22Rv1 (cell line): ENCODE measurements at regions not wholly inside any gene's neighbourhood (a gene's known extent, or its start where the extent isn't known, plus 50 kb on each side); places are given as distances from the start of the nearest gene placed in this dataset.

ENCODE experiments used
- H3K27ac ChIP-seq: fragments of 450-650 bp; 2 replicates; pipeline ENCODE4 v1.5.1; 2017
- ZFX ChIP-seq: fragments of 450-650 bp; IDR thresholded peaks from 2 replicates; pipeline ENCODE4 v1.6.1; 2017; ENCODE audit warnings: antibody characterized with exemption, borderline replicate concordance
- TF ChIP-seq, protein P1 (sequence below): fragments of 450-650 bp; IDR thresholded peaks from 2 replicates; pipeline ENCODE4 v1.5.1; 2017; ENCODE audit warnings: mild to moderate bottlenecking

DNA sequence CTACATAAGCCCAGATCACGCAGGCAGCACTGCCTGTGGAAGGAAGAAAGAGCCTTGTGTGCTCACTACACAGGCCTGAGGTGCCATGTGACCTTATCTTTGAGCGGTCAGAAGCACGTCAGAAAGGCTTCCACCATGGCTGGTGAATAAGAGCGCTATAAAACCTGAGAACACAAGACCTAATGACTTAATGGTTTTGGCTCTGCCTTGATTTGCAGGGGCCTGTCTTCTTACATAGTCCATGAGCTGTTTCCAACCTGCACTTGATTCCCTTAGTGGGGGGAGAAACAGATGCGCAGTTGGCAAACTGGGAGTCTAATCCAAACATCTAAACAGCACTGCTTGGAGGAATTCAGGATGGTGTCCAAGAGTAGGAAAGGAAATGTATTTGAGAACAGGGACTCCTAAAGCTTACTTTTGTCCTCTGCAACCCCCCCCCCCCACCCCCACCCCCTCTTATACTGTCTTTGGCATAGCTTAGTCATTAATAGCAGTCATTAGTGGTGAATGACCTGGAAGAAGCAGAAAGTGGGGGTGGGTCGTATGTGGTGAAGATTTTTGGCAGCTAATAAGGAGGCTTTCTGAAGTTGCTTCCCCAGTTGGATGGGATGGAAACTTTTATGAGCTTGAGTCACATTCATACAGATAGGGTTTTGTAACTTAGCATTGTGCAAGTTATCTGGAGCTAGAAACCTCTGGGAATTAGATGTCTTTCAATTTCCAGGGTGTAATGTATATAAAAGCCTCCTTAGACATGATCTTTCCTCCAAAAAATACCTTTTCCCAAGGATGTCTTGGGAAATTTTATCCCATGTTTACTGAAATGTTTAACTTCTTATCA, 454.1 kb downstream of the MEIS1 start:
- no peak overlapping the region for H3K27ac ChIP-seq
- TF ChIP-seq, protein P1, sequence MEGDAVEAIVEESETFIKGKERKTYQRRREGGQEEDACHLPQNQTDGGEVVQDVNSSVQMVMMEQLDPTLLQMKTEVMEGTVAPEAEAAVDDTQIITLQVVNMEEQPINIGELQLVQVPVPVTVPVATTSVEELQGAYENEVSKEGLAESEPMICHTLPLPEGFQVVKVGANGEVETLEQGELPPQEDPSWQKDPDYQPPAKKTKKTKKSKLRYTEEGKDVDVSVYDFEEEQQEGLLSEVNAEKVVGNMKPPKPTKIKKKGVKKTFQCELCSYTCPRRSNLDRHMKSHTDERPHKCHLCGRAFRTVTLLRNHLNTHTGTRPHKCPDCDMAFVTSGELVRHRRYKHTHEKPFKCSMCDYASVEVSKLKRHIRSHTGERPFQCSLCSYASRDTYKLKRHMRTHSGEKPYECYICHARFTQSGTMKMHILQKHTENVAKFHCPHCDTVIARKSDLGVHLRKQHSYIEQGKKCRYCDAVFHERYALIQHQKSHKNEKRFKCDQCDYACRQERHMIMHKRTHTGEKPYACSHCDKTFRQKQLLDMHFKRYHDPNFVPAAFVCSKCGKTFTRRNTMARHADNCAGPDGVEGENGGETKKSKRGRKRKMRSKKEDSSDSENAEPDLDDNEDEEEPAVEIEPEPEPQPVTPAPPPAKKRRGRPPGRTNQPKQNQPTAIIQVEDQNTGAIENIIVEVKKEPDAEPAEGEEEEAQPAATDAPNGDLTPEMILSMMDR: no peak
- TF ChIP-seq ZFX: no peak

DNA sequence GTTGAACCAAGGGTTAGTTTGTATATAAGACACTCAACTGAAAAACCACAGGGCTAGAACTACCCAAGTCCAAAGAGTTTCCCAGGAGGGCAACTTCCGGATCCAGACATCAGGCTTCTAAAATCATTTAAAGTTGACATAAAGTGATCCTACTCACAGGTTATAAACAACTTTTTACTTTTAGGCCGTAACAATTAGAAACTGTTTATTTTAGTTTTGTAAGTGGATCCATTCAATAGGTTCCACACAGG, 454.6 kb downstream of the MEIS1 start:
- H3K27ac ChIP-seq: no peak overlapping the region
- TF ChIP-seq, protein P1: no peak
- no peak for TF ChIP-seq ZFX

DNA sequence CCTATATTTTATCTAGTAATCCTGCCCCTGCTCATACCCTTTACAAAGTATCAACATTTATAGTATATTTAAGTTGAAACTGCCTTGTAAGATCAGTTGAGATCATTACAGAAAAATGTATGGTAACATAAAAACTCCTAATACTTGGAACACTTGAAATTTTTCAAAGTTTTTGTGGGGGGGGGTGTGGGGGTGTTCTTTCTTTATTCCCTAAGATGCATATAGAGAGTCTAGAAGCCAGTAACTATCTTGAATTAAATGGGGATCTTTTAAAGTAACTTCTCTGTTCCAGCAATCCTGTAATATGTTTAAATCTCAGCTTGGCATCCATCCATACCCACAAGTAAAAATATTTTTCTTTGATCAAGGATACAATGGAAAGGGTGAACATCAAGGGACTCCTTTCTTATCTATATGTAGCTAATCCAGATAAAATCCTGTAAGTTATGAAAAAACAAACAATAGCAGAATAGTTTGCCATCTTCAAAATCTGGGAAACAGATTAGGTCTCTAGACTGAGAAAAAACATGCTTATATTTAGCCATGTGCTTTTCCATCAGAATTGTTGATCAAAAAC, 455.3 kb downstream of the MEIS1 start:
- no peak for TF ChIP-seq ZFX
- TF ChIP-seq, protein P1: no peak
- no peak overlapping the region for H3K27ac ChIP-seq

DNA sequence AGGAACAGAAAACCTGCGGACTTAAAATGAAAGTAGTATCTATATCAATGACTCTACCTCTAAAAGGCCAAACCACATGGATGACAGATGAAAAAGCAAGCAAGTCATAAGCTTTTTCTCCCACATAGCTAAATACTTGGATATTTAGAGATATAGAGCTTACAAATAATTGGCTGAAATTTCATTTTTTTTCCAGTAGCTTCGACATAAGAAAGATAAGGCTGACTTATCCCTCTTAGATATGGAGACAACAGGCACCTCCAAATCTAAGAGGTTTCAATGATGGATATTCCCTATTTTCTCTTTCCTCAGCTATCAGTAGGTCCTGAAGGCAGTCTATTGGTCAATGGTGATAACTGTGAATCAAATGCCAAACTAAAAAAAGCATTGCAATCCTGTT, 460.3 kb downstream of the MEIS1 start:
- H3K27ac ChIP-seq: no peak overlapping the region
- TF ChIP-seq, protein P1: no peak
- no peak for TF ChIP-seq ZFX

DNA sequence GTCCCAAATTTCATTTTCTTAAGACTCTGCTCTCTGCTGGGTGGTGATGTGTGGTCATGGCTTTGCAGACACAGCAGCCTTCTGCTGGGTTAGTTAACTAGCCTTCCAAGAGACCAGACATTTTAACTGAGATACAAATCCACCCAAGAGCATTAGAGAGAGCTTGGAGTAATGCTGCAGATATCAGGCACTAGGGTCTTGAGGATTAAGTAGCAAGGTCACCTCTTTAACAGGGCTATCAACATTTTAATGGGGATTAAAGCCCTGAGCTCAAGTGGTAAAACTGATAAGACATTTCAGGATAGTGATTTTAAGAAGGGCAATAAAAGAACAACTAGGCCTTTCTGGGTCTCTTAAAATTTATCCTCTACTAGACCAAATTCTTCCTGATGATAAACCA, 461.2 kb downstream of the MEIS1 start:
- H3K27ac ChIP-seq: no peak overlapping the region
- TF ChIP-seq ZFX: no peak
- TF ChIP-seq, protein P1: no peak

DNA sequence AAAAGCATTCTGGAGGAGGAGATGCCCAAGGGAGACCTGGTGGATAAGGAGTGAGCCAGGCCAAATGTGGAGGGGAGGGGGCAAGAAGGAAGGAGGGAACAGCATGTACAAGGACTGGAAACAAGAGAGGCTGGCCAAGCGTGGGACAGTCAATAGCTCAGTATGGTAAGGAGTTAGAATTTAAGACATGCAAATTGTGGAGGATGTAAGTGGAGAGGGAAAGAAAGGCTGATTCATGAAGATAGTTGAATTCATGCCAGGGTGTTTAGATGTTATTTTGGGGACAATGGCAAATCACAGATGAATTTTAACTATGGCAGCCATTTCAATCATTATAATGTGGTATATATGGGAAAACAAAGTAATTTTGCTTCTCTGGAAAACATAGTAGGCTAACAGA, 462.3 kb downstream of the MEIS1 start:
- TF ChIP-seq, protein P1: no peak
- TF ChIP-seq ZFX: no peak
- no peak overlapping the region for H3K27ac ChIP-seq

DNA sequence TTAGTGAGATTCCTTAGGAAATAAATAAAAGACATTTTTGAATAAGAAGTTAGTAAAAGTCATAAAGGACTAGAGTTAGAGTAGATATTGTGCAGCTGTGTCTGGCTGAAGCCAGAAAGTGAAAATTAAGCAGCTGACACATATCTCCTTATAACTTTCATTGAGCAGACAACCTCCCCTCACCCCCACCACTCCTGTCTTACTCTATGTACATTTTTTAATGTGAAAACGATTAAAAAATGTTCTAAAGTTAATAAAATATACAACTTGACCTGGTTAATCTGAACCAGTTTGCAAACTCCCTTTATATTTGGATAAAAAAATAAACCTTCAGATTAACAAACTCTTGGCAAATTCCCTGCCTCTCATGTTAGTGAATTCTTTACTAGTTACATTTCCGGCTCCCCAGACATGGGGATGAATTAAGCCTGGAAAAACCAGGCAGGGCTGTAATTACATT, 462.8 kb downstream of the MEIS1 start:
- H3K27ac ChIP-seq: no peak overlapping the region
- TF ChIP-seq, protein P1: no peak
- no peak for TF ChIP-seq ZFX
